Peyer's patch (tissue), 4 donors: ENCODE measurements at regions not wholly inside any gene's neighbourhood (a gene's known extent, or its start where the extent isn't known, plus 50 kb on each side); places are given as distances from the start of the nearest gene placed in this dataset.

Experiments used
- CTCF ChIP-seq, 6 experiments: fragments of 450-650 bp in 4 of 6; fragments of 200-600 bp in 2 of 6; sonication (generic) in 1 of 6; IDR thresholded peaks; one replicate each; pipeline ENCODE4 v1.5.1; 2017 to 2019; ENCODE audit warnings: antibody characterized with exemption in 6 of 6, mild to moderate bottlenecking in 3 of 6, moderate library complexity in 1 of 6
- POLR2A ChIP-seq, 2 donors: fragments of 450-650 bp; IDR thresholded peaks; one replicate each; pipeline ENCODE4 v1.5.1; 2017; ENCODE audit warnings: antibody characterized with exemption in 2 of 2, mild to moderate bottlenecking in 2 of 2, moderate library complexity in 2 of 2

DNA sequence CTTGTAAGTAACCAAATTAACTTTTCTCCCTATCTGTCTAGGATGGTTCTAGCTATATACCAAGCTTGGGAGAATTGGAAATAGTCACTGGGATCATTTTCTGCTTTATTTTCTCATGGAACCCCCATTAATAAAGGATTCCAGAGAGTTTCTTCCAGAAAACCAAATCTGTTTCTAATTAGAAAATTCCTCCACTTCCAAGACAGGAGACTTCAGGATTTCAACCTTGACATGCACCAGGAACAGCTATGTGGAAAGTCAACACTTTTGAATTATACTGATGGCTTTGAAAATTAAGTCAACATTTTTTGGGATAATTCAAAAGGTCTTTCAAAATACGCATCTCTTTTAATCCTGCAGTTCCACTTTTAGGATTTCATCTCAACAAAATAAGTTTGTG lies 138.3 kb downstream of the MEX3B start:
- TF ChIP-seq CTCF (IDR thresholded peaks at IDR 0.05) (no peak), POLR2A (IDR thresholded peaks at IDR 0.05) (no peak)
